ENCODE measurements at regions not wholly inside any gene's neighbourhood (a gene's known extent, or its start where the extent isn't known, plus 50 kb on each side); places are given as distances from the start of the nearest gene placed in this dataset.
"Not testable (repeated sequence)": the region's sequence is repeated elsewhere in the genome, so short reads cannot be mapped to it uniquely, and the experiment has no call there.

GRCh38 chr12:56872366-56872765 is 61.8 kb downstream of the SDR9C7 start:
- no peak for DNase-seq

DNA sequence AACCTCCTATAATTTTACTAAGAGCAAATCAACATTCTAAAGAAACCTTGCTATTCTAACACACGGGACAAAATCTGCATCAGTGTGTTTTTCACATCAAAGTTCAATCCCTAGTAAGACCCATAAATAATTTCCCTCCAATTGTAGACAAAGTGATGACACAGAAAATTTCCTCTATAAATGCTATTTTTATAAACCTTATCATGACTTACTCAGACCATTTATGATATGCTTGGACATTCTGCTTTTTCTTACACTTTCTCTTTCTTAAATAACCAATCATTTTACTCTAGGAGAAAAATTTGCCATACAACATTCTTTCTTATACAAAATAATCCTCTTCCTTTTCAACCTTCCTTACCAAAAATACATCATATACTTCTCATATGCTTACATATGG is 67.0 kb downstream of the SDR9C7 start:
- no peak for DNase-seq

DNA sequence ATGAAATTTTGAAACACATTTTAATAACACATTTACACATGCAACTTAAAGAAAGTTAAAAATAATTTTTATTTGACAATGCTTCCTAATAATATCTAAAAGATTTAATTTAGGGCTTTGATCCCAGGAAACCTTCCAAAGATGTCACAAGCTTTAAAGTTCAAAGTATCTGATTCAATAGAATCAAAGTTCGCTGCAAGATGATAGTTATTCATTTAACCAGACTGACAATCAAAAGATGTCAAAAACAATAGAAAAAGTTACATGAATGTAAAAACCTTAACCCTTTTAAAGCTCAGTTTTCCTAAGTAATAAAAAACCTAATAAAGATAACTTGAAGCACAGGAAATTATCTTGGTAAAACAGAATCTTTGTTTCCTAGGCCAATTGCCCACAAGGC is 67.7 kb downstream of the SDR9C7 start:
- no peak for DNase-seq

DNA sequence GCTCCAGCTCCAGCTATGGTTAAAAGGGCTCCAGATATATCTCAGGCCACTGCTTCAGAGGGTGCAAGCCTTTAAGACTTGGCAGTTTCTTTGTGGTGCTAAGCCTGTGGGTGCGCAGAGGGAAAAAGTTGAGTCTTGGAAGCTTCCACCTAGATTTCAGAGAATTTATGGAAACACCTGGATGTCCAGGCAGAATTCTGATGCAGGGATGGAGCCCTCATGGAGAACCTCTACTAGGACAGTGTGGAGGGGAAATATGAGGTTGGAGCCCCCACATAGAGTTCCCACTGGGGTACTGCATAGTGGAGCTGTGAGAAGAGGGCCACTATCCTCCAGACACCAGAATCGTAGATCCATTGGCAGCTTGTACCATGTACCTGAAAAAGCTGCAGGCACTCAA is 69.9 kb downstream of the SDR9C7 start:
- DNase-seq, result no peak

DNA sequence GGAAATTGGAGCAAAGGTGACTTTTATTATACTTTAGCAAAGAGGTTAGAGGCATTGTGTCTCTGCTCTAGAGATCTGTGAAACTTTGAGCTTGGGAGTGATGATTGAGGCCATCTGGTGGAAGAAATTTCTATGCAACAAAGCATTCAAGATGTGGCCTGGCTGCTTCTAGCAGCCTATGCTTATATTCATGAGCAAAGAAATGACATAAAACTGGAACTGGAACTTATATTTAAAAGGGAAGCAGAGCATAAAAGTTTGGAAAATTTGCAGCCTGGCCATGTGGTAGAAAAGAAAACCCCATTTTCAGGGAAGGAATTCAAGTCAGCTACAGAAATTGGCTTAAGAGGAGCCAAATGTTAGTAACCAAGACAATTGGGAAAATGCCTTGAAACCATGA is 70.4 kb downstream of the SDR9C7 start:
- no peak for DNase-seq

GRCh38 chr12:56862264-56862663 is 71.9 kb downstream of the SDR9C7 start:
- no peak for DNase-seq

DNA sequence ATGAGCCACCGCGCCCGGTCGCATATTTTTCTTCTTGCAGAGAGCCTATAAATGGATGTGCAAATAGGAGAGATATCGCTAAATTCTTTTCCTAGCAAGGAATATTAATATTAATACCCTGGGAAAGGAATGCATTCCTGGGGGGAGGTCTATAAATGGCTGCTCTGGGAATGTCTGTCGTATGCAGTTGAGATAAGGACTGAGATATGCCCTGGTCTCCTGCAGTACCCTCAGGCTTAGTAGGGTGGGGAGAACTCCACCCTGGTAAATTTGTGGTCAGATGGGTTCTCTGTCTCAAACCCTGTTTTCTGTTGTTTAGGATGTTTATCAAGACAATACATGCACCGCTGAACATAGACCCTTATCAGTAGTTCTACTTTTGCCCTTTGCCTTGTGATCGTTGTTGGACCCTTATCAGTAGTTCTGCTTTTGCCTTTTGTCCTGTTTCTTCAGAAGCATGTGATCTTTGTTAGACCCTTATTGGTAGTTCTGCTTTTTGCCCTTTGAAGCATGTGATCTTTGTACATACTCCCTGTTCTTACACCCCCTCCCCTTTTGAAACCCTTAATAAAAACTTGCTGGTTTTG is 80.7 kb downstream of the SDR9C7 start:
- DNase-seq, result not testable (repeated sequence)

GRCh38 chr12:56851462-56851861 is 82.7 kb downstream of the SDR9C7 start:
- DNase-seq, result no peak

DNA sequence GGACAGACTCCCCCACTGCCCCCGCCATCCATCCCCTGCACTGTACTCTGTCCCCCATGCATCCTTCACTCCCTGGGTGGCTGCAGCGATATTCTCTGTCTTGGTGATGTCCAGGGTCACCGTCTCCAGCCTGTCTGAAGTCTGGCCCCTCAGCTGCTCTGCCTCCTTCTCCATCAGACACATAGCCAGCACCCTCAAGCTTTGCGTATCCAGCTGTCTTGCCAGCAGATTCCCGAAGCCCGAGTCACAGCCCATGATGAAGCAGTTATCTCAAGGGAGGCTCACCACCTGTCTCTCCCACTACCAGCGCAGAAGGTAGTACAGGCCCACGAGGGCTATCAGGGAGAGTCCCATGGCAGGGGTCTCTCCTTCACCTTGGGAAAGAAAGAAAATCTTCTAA is 77.8 kb downstream of the HSD17B6 start:
- DNase-seq, result no peak

DNA sequence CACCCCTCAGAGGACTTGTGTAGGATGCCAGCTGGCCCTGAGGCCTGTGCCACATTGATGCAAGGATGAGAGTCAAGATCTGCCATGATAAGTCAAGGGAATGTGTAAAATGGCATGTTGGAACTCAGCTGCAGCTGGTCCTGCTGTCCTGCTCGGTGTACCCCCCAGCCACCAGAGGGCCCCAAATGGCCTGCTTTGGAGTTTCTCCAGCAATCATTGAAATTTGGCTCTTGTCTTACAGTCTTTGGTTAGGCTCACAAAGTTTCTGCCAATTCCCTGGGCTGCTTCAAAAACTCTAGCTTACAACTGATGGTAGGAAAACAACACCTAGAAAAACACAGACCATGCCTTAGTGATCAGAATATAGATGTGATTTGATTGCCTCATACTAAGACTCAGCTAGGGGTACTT is 76.8 kb downstream of the HSD17B6 start:
- peak; percentile 21 for DNase-seq

DNA sequence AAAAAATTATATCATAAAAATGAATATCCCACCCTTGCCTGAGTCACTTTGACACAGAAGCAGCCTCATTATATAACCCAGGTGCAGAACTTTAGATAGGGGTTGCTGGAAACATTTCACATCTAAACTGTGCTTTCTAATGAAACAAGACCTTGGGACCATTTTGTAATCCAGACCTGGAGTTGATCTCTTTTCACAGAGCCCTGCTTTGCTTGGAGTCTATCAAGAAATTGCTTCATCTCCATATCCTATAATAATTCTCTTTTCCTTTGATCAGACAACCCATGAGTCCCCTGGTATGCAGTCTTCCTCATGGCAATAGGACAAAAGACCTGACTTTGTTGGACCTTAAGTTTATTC is 76.3 kb downstream of the HSD17B6 start:
- DNase-seq, result no peak

DNA sequence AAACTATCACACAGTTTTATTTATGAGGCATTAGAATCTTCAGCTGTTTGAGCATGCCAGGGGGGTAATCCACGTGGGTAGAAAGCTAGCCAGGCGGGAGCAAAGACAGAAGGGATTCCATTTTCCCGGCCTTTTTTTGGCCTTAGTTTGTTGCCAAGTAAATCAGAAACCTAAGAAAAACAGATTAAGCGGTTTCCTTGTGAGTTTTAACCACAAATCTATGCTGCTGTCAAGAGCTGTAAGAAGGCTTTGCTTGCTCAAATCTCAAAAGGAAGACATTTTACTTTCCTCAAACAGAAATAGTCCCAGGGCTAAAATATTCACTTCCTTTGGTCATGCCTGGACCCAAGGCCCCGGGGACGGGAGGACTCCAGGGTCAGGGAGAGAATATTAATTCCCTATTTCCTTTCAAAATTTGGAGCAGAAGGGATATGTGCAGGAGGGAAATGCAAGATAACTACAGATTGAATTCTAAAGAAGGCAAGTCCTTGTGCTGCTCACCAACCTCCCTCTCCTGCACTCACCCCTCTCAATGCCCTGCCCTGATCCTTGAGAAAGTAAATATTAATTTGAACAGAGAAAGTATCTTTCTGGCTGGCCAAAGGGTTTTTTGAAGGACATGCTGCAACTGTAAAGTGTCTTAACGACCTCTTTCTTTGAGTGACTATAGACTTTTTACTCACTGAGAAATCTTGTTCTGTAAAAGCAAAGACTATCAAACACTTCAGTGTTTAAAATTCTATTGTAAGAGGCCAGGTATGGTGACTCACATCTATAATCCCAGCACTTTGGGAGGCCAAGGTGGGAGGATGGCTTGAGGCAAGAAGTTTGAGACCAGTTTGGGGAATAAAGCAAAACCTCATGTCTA is 75.7 kb downstream of the HSD17B6 start:
- no peak for DNase-seq

Measured in muscle of arm (tissue), 1 donor.